MCF 10A (cell line): ENCODE measurements at regions not wholly inside any gene's neighbourhood (a gene's known extent, or its start where the extent isn't known, plus 50 kb on each side); places are given as distances from the start of the nearest gene placed in this dataset.

Experiments used
- BruUV-seq: library from RNA; stranded (reverse); fragments of 400-500 nt; replicated peaks from 2 replicates; lab custom pipeline; 2021; lab: Mats Ljungman, UMichigan
- CTCF ChIA-PET: fragments of 300-600 bp; sonication (Branson Sonifier 250); formaldehyde crosslinking; extraction: SDS; loops from one replicate; lab custom pipeline; 2021; ENCODE audit warnings: antibody characterized with exemption, inconsistent platforms; lab: Yijun Ruan, JAX
- POLR2A ChIA-PET: fragments of 300-600, 350-650 bp; sonication (Branson Sonifier 250); formaldehyde crosslinking; extraction: SDS; loops from one replicate; lab custom pipeline; 2020; ENCODE audit warnings: antibody characterized with exemption, inconsistent platforms; lab: Yijun Ruan, JAX
- DNase-seq: peaks from one replicate; pipeline ENCODE4 v3.0.0-alpha.2; 2018; ENCODE audit not compliant: unreplicated experiment
- H3K27ac Mint-ChIP-seq: one replicate; pipeline ENCODE4 v1.8.0; 2022; ENCODE audit warnings: mild to moderate bottlenecking, low read depth, mixed read lengths; ENCODE audit not compliant: unreplicated experiment
- H3K27me3 Mint-ChIP-seq: one replicate; pipeline ENCODE4 v1.8.0; 2022; ENCODE audit warnings: mixed read lengths; ENCODE audit not compliant: insufficient read depth, unreplicated experiment
- H3K36me3 Mint-ChIP-seq: one replicate; pipeline ENCODE4 v1.8.0; 2022; ENCODE audit warnings: mild to moderate bottlenecking, moderate library complexity, mixed read lengths; ENCODE audit not compliant: insufficient read depth, unreplicated experiment
- H3K4me1 Mint-ChIP-seq: one replicate; pipeline ENCODE4 v1.8.0; 2022; ENCODE audit warnings: mixed read lengths; ENCODE audit not compliant: insufficient read depth, unreplicated experiment
- H3K4me3 Mint-ChIP-seq: one replicate; pipeline ENCODE4 v1.8.0; 2022; ENCODE audit warnings: mild to moderate bottlenecking, moderate library complexity, mixed read lengths; ENCODE audit not compliant: unreplicated experiment
- H3K9me3 Mint-ChIP-seq: one replicate; pipeline ENCODE4 v1.8.0; 2022; ENCODE audit warnings: mixed read lengths; ENCODE audit not compliant: unreplicated experiment
- intact Hi-C: fragments of 100-400 bp; cut with micrococcal nuclease; formaldehyde crosslinking; loops from 2 replicates; pipeline ENCODE4 v1.14.1; 2022
- TF ChIP-seq, protein P1 (sequence below): fragments of 200-600 bp; IDR thresholded peaks from one replicate; pipeline ENCODE4 v1.8.0; 2022; ENCODE audit warnings: antibody characterized with exemption, mild to moderate bottlenecking; ENCODE audit not compliant: unreplicated experiment

DNA sequence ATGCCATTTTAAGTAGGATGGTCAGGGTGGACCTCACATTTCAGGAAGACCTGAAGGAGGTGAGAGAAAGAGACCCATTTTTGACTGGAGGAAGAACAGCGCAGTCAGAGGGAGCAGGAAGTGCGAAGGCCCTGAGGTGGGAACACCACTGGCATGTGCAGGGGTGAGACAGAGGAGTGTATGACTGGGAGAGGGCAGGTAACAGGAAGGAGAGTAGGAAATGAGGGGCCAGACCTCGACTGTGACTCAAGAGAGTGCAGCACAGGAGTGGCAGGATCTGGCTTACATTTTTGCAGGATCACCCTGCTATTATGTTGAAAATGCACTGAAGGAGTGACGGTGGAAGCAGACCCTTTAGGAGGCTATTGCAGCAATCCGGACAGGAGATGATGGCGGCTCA is 117.7 kb upstream of the CDYL start:
- TF ChIP-seq, protein P1, sequence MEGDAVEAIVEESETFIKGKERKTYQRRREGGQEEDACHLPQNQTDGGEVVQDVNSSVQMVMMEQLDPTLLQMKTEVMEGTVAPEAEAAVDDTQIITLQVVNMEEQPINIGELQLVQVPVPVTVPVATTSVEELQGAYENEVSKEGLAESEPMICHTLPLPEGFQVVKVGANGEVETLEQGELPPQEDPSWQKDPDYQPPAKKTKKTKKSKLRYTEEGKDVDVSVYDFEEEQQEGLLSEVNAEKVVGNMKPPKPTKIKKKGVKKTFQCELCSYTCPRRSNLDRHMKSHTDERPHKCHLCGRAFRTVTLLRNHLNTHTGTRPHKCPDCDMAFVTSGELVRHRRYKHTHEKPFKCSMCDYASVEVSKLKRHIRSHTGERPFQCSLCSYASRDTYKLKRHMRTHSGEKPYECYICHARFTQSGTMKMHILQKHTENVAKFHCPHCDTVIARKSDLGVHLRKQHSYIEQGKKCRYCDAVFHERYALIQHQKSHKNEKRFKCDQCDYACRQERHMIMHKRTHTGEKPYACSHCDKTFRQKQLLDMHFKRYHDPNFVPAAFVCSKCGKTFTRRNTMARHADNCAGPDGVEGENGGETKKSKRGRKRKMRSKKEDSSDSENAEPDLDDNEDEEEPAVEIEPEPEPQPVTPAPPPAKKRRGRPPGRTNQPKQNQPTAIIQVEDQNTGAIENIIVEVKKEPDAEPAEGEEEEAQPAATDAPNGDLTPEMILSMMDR = no peak
- H3K4me1 Mint-ChIP-seq = no peaks in the 10 kb centered on the region
- no peak overlapping the region for H3K27ac Mint-ChIP-seq
- intact Hi-C loops = no loop called here
- no peaks in the 10 kb centered on the region for H3K36me3 Mint-ChIP-seq
- DNase-seq = no peak
- no TSS peak for BruUV-seq
- H3K27me3 Mint-ChIP-seq = no peaks in the 10 kb centered on the region
- H3K4me3 Mint-ChIP-seq = no peak overlapping the region
- POLR2A ChIA-PET = no interaction called here
- CTCF ChIA-PET = no interaction called here
- H3K9me3 Mint-ChIP-seq = no peaks in the 10 kb centered on the region

DNA sequence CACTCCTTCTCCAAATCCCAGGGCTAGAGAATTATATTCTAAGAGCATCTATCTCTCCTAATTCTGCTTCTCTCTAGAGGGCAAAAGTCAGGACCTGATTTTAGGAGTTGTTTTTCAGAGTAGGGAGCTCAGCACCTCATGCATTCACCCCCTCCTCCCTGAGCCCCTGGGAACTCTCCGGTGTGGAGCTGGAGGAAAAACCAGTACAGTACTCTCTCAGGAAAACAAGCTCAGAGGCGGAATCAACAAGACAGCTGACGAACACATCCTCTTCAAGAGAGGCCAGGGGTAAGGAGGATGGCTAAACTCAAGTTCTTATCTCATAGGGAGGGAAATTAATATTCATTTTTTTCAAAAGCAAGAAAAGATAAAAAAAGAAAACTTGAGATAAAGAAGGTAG is 120.1 kb upstream of the CDYL start:
- H3K4me1 Mint-ChIP-seq = no peaks in the 10 kb centered on the region
- POLR2A ChIA-PET = no interaction called here

DNA sequence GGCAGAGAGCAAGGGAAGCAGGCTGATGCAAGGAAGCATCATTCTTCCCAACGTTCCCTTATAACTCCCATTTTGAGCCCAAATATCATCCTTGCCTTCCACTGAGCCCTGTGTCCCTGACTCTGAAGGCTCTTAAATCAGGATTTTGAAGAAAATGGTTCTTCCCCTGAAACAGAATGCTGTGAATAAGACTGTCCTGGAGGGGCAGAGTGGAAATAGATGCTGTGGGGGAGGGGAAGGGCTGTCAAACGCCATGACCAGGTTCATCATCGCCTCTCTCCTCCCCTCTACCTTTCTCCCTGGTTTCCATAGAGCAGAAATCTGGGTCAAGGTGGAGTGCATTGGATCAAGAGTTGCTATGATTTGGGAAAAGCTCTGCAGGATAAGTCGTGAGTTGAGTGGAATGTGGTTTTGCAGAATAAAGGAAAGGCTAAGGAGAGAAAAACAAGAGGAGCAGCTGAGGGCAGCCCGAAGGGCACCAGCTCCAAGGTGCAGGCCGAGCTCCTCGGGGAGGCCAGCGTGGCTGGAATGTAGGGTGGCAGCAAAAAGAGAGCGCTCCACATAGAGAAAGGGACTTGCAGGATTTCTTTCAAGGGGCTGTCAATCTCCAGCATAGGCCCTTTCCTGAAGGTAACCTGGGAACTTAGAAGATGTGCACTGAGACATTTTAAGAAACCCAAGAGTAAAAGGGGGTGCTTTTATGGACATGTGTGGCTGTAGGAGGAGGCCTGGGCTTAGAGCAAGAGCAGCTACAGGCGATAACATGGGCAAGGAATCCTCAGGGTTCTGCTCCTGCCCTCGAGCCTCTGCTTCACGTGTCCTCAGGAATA is 120.8 kb upstream of the CDYL start:
- DNase-seq = no peak
- intact Hi-C loops = no loop called here
- no peaks in the 10 kb centered on the region for H3K27me3 Mint-ChIP-seq
- H3K36me3 Mint-ChIP-seq = no peaks in the 10 kb centered on the region
- no TSS peak for BruUV-seq
- POLR2A ChIA-PET = no interaction called here
- no peak overlapping the region for H3K27ac Mint-ChIP-seq
- CTCF ChIA-PET = no interaction called here
- no peaks in the 10 kb centered on the region for H3K9me3 Mint-ChIP-seq
- no peaks in the 10 kb centered on the region for H3K4me1 Mint-ChIP-seq
- TF ChIP-seq, protein P1 = no peak
- no peak overlapping the region for H3K4me3 Mint-ChIP-seq

More for the DNA sequence above, 120.1 kb upstream of the CDYL start:
- CTCF ChIA-PET = no interaction called here
- Mint-ChIP-seq H3K36me3 (no peaks in the 10 kb centered on the region), H3K9me3 (no peaks in the 10 kb centered on the region), H3K4me3 (no peak overlapping the region), H3K27ac (no peak overlapping the region), H3K27me3 (no peaks in the 10 kb centered on the region)
- TF ChIP-seq, protein P1 = no peak
- intact Hi-C loops = no loop called here
- no peak for DNase-seq
- BruUV-seq = no TSS peak

DNA sequence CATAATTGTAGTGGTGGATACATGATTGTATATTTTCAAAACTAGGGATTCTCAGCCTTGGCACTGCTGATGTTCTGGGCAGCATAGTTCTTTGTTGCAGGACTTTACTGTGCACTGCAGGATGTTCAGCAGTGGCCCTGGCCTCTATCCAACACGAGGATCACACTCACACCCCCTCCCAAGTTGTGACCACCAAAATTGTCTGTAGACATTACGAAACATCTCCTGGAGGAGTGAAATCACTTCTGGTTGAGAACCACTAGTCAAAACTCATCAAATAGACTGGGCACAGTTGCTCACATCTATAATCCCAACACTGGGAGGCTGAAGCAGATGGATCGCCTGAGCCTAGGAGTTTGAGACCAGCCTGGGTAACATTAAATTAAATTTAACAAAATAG is 123.1 kb upstream of the CDYL start:
- no peaks in the 10 kb centered on the region for H3K27me3 Mint-ChIP-seq
- peaks cover 8% of the 10 kb centered on the region for H3K4me1 Mint-ChIP-seq
- ChIA-PET POLR2A (no interaction called here), CTCF (no interaction called here)
- TF ChIP-seq, protein P1 = no peak
- no peak overlapping the region for H3K4me3 Mint-ChIP-seq
- intact Hi-C loops = no loop called here
- H3K9me3 Mint-ChIP-seq = no peaks in the 10 kb centered on the region
- no peak overlapping the region for H3K27ac Mint-ChIP-seq
- no TSS peak for BruUV-seq
- no peak for DNase-seq
- H3K36me3 Mint-ChIP-seq = no peaks in the 10 kb centered on the region
